Stomach smooth muscle (tissue), 2 donors: ENCODE measurements at regions not wholly inside any gene's neighbourhood (a gene's known extent, or its start where the extent isn't known, plus 50 kb on each side); places are given as distances from the start of the nearest gene placed in this dataset.

Source experiments
- H3K27ac ChIP-seq: one replicate; pipeline ENCODE4 v1.7.0; 2013; ENCODE audit warnings: mild to moderate bottlenecking, low read length, inconsistent platforms
- H3K27me3 ChIP-seq, 2 donors: one replicate each; pipeline ENCODE4 v1.7.0; 2013; ENCODE audit warnings: low read length in 2 of 2; ENCODE audit not compliant: insufficient read depth in 2 of 2, control insufficient read depth in 1 of 2
- H3K36me3 ChIP-seq, 2 donors: one replicate each; pipeline ENCODE4 v1.7.0; 2013; ENCODE audit warnings: low read length in 2 of 2; ENCODE audit not compliant: control insufficient read depth in 2 of 2, insufficient read depth in 2 of 2
- H3K4me1 ChIP-seq: one replicate; pipeline ENCODE4 v1.7.0; 2013; ENCODE audit warnings: low read length; ENCODE audit not compliant: control insufficient read depth, insufficient read depth
- H3K4me3 ChIP-seq, 2 donors: one replicate each; pipeline ENCODE4 v1.7.0; 2013; ENCODE audit warnings: low read length in 2 of 2
- H3K9ac ChIP-seq, 2 donors: one replicate each; pipeline ENCODE4 v1.7.0; 2013; ENCODE audit warnings: low read length in 2 of 2, mild to moderate bottlenecking in 1 of 2
- H3K9me3 ChIP-seq, 2 donors: one replicate each; pipeline ENCODE4 v1.7.0; 2013; ENCODE audit warnings: low read length in 2 of 2; ENCODE audit not compliant: control insufficient read depth in 2 of 2
- donor health status: healthy.
- donor health status: Pancreatic carcinoma.

DNA sequence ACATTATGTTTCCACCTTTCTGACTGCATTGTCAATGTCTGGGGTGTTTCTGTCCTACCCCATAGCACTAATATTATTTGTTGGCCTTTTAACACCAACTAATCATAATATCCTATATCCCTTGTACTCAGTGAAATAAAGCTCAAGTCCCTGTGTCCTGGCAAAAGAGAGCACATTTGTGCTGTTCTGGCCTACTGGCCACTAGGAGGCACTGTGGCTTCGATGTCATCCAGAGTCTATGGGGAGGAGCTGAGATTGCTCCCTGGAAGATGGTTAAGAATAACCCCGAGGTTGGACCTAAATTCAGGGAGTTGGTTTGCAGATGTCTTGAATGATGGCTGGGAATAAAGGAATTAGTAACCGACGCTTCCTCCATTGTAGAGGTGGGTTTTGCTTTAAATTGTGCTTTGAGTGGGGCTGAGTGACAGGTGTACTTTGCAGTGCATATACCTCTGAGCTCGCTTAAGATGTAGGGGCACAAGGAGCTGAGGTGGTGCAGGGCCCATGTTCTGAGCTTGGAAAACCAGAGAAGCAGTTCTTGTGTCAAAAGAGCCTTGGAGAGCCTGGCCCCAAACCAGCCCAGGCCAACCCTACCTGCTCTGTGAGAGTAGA, 191.2 kb upstream of the PRSS1 start:
- no peaks in the 10 kb centered on the region for H3K9me3 ChIP-seq

DNA sequence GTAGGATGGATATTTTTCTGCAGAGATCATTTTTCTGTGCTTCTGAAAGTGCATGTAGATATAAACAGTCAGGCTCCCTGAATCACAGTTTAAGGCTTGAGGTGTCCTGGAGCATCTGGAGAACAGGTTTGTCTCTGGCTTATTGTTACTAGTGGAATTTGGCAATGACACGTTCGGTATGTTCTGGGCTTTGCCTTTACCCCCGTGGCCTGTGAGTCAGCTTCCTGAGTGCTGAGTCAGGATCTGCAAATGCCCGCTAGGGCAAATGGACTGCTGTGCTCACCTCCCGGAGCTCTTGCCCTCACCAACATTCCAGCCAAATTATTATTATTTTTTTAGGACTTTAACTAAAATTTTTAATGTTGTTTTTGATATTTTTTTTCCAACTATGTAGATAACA, 192.5 kb upstream of the PRSS1 start:
- Histone ChIP-seq H3K9me3 (no peaks in the 10 kb centered on the region), H3K27me3 (no peaks in the 10 kb centered on the region), H3K27ac (no peak overlapping the region), H3K4me3 (no peak overlapping the region), H3K36me3 (no peaks in the 10 kb centered on the region), H3K9ac (no peak overlapping the region), H3K4me1 (no peaks in the 10 kb centered on the region)

More for the DNA sequence above, 191.2 kb upstream of the PRSS1 start:
- H3K9ac ChIP-seq = no peak overlapping the region
- H3K27ac ChIP-seq = no peak overlapping the region
- H3K36me3 ChIP-seq = no peaks in the 10 kb centered on the region
- H3K27me3 ChIP-seq = no peaks in the 10 kb centered on the region
- H3K4me3 ChIP-seq = no peak overlapping the region
- no peaks in the 10 kb centered on the region for H3K4me1 ChIP-seq

DNA sequence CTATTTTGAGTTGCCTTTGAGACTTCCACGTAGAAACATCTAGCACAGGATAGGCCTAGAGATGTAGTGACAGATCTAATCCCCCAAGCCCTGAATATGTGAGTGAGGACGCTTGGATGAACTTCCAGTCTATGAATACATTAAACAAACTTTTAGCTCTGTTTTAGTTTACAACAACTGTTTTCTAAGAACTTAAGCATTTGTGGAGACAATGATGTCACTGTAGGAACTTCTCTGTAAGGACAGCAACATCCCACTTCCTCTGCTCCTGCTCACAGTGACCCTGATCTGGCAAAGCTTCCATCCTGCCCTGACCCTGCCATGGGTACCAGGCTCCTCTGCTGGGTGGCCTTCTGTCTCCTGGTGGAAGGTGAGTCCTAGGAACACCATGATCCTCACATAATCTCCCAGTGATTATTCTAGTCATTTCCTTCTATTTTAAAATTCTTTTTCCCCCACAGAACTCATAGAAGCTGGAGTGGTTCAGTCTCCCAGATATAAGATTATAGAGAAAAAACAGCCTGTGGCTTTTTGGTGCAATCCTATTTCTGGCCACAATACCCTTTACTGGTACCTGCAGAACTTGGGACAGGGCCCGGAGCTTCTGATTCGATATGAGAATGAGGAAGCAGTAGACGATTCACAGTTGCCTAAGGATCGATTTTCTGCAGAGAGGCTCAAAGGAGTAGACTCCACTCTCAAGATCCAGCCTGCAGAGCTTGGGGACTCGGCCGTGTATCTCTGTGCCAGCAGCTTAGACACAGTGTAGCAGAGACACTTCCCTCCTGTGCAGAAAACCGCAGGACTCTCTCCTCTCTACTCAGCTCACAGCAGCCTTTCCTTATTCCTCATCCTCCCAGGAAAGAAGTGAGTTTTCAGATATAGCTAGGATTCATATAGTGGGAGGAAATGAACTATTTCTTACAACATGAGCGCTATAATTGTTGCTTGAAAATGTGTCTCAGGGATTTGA, 194.4 kb upstream of the PRSS1 start:
- no peak overlapping the region for H3K27ac ChIP-seq

DNA sequence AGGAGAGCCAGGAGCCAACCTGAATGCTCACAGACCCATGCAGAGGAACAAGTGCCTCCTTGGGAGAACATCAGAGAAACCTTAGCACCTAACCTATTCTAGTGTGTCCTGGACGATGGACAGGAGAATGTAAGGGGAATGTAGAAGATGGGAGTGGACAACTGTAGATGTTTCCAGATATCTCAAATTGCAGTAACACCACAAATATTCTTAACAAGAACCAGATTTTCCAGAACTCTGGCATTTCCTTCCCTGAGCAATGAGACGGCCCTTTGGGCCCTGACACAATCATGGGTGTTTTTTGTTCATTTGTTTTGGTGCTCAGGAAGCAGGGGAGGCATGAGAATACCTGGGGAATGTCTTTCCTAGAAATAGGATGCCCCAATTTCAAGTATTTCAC, 196.1 kb upstream of the PRSS1 start:
- H3K36me3 ChIP-seq = no peaks in the 10 kb centered on the region
- no peak overlapping the region for H3K27ac ChIP-seq
- H3K27me3 ChIP-seq = no peaks in the 10 kb centered on the region
- no peaks in the 10 kb centered on the region for H3K9me3 ChIP-seq
- H3K9ac ChIP-seq = no peak overlapping the region
- H3K4me3 ChIP-seq = no peak overlapping the region
- H3K4me1 ChIP-seq = no peaks in the 10 kb centered on the region

More for the DNA sequence above, 194.4 kb upstream of the PRSS1 start:
- Histone ChIP-seq H3K9ac (no peak overlapping the region), H3K4me1 (no peaks in the 10 kb centered on the region), H3K27me3 (no peaks in the 10 kb centered on the region), H3K36me3 (no peaks in the 10 kb centered on the region), H3K4me3 (no peak overlapping the region), H3K9me3 (no peaks in the 10 kb centered on the region)

DNA sequence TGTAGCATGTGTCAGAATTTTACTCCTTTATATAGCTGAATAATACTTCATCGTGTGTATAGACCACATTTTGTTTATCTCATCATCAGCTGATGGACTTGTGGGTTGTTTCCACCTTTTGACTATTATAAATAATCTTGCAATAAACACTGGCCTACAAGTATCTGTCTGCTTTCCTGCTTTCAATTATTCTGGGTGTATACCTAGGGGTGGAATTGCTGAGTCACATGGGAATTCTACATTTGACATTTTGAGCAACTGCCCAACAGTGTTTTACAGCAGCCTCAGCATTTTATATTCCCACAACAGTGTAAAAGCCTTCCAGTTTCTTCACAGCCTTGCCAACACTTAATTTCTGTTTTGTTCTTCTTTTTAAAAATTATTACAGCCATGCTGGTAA, 200.3 kb upstream of the PRSS1 start:
- no peaks in the 10 kb centered on the region for H3K4me1 ChIP-seq
- no peaks in the 10 kb centered on the region for H3K27me3 ChIP-seq
- H3K36me3 ChIP-seq = no peaks in the 10 kb centered on the region
- no peak overlapping the region for H3K27ac ChIP-seq
- H3K9me3 ChIP-seq = no peaks in the 10 kb centered on the region
- no peak overlapping the region for H3K4me3 ChIP-seq
- no peak overlapping the region for H3K9ac ChIP-seq

DNA sequence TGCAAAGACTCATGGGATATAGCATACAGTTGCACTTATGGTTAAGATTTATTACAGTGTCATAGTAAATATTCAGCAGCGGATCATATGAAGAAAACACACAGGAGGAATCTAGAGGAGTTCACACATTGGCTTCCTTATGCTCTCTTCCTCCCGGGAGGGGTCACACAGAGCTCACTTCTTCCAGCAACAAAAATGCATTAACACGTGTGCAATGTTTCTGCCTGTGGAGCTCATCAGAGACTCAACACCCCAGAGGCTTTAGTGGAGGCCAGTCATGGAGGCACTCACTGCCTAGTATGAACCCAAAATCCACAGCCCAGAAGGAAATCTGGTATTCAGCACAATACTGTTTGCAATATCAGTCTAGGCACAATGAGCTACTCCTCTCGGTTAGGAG, 202.8 kb upstream of the PRSS1 start:
- Histone ChIP-seq H3K36me3 (no peaks in the 10 kb centered on the region), H3K9me3 (no peaks in the 10 kb centered on the region), H3K9ac (no peak overlapping the region), H3K4me1 (no peaks in the 10 kb centered on the region), H3K27me3 (no peaks in the 10 kb centered on the region), H3K27ac (no peak overlapping the region), H3K4me3 (no peak overlapping the region)

DNA sequence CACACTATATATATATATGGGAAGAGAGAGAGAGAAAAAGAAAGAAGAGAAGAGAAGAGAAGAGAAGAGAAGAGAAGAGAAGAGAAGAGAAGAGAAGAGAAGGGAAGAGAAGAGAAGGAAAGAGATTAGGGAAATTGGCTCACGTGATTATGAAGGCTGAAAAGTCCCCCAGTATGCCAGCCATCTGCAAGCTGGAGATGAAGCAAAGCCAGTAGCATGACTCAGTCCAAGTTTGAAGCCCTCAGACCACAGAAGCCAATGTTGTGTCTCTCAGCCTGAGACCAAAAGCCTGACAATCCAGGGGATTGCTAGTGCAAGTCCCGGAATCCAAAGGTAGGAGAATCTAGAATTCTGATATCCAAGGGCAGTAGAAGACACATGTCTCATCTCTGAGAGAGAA, 206.3 kb upstream of the PRSS1 start:
- Histone ChIP-seq H3K36me3 (no peaks in the 10 kb centered on the region), H3K27me3 (no peaks in the 10 kb centered on the region), H3K9me3 (no peaks in the 10 kb centered on the region), H3K27ac (no peak overlapping the region), H3K9ac (no peak overlapping the region), H3K4me1 (no peaks in the 10 kb centered on the region), H3K4me3 (no peak overlapping the region)

DNA sequence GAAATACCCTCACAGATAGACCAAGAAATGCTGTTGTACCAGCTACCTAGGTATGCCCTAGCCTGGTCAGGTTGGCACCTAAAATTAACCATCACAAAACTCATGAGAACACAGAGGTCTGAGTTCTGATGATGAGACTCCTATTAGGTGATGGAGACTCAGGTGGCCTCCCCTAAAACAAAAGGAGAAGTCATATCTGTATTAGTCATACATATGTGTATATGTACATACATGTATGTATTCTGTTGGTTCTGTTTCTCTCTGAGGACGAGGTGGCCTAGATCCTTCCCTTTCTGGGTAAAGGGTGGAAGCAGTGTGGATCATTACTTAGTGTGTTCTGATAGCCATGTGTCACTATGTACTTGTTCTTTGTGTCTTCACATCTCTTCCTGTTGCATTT, 207.2 kb upstream of the PRSS1 start:
- Histone ChIP-seq H3K9me3 (no peaks in the 10 kb centered on the region), H3K27me3 (no peaks in the 10 kb centered on the region), H3K4me3 (no peak overlapping the region), H3K27ac (no peak overlapping the region), H3K4me1 (no peaks in the 10 kb centered on the region), H3K9ac (no peak overlapping the region), H3K36me3 (no peaks in the 10 kb centered on the region)

DNA sequence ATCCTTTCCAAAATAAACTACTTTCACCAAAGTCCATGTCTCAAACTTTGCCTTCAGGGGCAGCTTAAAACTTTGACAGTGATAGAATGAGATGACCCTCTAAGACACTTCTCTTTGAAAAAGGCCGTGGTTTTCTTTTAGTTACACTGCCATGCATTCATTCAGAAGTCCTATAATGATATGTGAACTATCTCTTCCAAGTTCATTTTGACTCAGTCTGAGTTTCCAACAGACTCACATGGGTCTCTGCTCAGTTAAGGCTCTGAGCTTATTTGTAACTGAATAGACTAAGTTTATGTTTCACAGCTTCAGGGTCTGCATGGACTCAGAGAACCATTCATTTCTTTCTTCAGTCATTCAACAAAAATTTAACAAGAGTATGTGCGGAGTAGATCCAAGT, 208.9 kb upstream of the PRSS1 start:
- H3K4me1 ChIP-seq = no peaks in the 10 kb centered on the region
- no peak overlapping the region for H3K4me3 ChIP-seq
- no peak overlapping the region for H3K9ac ChIP-seq
- peaks cover 0 to 3% of the 10 kb centered on the region in 2 donors for H3K27me3 ChIP-seq
- no peak overlapping the region for H3K27ac ChIP-seq
- no peaks in the 10 kb centered on the region for H3K9me3 ChIP-seq
- no peaks in the 10 kb centered on the region for H3K36me3 ChIP-seq

DNA sequence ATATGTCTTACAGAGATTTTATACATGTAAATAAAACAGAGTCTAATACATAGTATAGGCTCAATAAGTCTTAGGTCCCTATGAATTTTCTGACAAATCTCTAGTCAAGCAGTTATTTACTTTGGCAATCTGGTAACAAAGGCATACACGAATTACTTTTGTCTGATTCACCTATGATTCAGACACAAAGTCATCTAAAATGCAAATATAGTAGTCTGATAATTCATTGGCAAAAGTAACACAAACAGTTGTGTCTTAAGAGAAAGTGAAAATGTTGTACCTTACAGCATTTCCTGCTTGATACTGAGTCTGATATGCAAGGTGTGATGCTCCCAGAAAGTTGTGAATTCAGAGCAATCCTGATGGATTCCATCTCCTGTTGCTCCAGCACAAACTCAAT, 209.4 kb upstream of the PRSS1 start:
- Histone ChIP-seq H3K4me3 (no peak overlapping the region), H3K36me3 (no peaks in the 10 kb centered on the region), H3K4me1 (no peaks in the 10 kb centered on the region), H3K27ac (no peak overlapping the region), H3K9ac (no peak overlapping the region), H3K27me3 (peaks cover 0 to 5% of the 10 kb centered on the region in 2 donors), H3K9me3 (no peaks in the 10 kb centered on the region)

DNA sequence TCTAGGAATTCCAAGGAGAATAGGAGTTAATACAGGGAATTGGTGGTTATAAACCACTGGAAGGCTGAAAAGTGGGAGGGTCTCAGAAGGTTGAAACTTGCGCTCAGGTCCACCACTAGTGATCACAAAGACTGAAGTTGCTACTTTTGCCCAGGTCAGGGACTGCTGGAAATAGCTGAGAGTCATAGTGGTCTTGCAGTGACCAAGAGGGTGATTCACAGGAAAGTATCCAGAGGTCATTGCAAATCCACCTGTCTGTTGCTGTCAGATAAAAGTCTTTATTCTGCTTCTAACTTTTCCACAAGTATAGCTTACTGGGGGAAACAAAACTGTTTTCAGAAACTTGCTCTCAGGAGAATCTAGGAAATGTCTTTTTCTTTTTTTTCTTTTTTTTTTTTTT, 211.5 kb upstream of the PRSS1 start:
- no peak overlapping the region for H3K9ac ChIP-seq
- H3K4me3 ChIP-seq = no peak overlapping the region
- no peaks in the 10 kb centered on the region for H3K9me3 ChIP-seq
- H3K36me3 ChIP-seq = no peaks in the 10 kb centered on the region
- H3K27me3 ChIP-seq = peaks cover 0 to 5% of the 10 kb centered on the region in 2 donors
- H3K4me1 ChIP-seq = no peaks in the 10 kb centered on the region
- H3K27ac ChIP-seq = no peak overlapping the region
